CD4-positive, alpha-beta T cell treated with Interleukin-1 beta for 1 hour (primary cell): ENCODE measurements at regions not wholly inside any gene's neighbourhood (a gene's known extent, or its start where the extent isn't known, plus 50 kb on each side); places are given as distances from the start of the nearest gene placed in this dataset.

Experiments used
- DNase-seq, 2 donors: peaks; one replicate each; pipeline ENCODE4 v3.0.0-alpha.2; 2020 to 2022

GRCh38 chr1:112231331-112231730 is 164.7 kb upstream of the CTTNBP2NL start:
- DNase-seq = no peak

DNA sequence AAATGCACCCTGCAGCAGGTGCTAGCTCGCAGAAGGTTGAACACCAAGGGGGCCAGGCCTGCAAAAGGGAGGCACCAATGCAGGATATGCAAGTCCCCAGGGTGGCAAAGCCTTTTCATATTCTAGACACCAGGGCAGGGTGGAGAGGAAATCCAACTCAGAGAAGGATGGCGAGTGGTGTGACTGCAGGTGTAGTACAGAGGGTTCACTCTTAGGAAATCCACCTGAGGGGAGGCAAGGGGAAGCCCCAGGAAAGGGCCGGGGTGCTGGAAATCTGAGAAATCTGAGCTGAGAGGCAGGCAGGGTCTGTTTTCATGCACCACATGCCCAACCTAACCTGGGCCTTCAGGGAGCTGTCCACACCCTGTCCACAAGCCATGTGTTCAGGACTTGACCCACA is 163.2 kb upstream of the CTTNBP2NL start:
- no peak for DNase-seq

DNA sequence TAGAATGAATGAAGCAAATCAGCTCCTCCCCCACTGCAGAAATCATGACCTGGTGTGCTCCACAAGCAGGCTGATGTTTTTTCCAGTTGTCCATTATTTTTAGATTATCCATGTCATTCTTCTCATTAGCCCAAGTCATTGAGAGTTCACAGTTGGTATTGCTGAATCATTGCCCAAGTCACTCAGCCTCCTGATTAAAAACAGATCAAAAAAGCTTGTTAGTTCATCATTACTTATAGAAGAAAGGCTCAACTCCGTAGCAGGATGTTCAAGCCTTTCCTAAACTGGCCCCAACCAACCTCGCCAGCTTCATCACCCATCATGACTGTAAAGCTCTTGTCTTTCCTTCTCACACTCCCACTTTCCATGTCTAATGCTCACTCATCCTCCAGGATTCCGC is 161.3 kb upstream of the CTTNBP2NL start:
- no peak for DNase-seq

- no peak for DNase-seq
Observed at GRCh38 chr1:112237983-112238545, 157.9 kb upstream of the CTTNBP2NL start.

DNA sequence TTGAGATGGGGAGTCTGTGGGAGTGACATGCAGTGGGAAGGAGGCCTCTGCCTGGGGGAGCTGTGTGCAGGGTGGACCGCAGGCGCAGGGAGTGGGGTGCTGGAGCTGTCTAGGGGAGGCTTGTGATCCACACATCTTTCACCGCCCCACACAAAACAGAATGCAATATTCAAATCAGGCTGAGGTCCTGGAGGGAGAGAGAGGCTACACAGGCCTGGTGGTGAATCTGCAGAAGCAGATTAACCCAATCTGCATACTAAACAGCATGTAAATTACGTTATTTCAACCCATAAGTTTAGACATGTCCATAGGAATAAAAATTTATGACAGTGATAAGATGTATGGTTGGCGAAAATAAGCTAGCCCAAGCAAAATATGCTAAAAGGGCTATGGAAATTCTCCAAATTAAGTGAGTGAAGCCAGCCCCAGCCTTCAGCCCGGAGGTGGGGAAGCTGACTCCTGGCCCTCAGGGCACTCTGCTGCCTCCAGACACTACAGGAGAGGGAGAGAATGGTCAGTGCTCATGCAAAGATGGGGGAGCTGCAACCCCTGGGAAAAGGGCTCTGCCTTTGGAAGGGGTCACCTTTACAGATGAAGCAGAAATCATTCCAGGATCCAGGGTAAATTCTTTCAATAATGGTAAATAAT is 156.2 kb upstream of the CTTNBP2NL start:
- DNase-seq = no peak

DNA sequence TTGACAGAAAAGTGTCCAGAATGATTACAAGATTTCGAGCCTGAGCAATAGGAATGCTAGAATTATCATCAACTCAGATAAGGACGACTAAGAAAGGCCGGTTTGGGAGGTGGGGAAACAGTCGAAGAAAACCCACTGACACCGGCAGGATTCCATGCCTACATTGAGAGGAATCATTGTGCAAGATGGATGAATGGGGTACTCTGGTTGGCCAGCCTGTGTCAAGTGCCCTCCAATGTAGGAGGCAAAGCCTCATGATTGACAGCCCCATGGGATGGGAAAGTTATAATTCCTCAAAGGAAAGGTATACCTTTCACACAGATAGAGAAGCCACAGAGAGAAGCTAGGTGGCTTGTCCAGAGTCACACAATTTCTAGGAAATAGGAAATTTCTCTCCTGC is 153.5 kb upstream of the CTTNBP2NL start:
- DNase-seq = no peak

DNA sequence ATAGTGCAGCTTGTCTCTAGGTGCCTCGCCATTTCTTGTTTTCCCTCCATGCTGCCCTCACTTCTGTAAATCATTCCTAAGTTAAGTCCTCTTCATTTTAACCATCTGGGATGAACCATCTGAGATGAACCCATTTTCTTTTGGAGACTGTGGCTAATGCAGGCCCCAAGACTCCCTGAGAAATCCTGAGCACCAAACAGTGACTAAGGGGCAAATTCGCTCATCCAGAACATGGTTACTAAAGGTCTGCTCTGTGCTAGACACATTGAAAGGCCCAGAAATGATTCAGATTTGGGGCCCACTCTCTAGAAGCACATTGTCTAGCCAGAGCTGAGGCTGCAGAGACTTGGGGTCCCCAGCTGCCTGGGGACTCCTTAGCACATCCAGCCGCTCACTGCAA is 151.9 kb upstream of the CTTNBP2NL start:
- no peak for DNase-seq

- DNase-seq = no peak
Observed at GRCh38 chr1:112245114-112245513, 150.9 kb upstream of the CTTNBP2NL start.

DNA sequence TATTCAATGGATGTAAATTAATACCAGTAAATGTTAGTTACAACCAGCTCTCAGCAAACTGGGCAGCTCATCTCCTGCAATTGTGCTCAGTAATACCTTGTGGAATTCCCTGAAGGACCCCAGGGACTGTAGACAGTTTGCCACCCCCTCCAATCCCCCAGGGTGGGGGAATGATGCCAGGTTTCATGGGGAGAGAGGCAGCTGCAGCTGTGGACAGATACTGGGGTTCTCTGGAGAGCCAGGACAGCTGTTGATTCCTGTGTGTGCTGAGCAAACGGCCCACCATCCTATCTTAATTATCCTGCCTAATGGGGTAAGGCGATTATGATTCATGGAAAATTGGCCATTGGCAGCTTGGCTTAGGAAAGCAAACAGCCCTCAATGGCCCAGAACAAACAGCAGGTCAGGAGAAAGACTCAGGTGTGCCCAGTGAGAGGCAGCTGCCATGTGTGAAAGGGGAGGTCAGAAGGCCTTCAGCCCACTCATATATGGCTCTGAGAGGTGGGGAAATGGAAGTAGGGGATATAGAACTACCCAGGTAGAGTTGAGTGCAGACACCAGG is 148.9 kb upstream of the CTTNBP2NL start:
- DNase-seq = no peak

DNA sequence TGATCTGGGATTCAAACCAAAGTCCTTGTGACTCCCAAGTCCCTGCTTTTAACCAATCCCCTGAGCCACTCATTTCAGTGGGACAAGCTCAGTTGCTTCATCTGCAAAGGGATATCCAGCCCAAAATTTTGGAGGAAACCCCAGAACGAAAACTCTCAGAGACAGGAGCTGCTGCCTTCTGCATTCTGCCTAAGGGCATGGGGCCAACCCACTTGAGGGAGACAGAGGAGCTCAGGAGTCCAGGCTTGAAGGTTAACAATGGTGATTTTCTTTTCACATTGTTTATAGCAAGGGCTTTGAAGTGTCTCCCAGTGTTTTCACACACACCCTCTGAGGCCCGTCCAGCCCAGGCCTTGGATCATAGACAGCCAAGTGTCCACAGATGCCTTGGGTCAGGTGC is 148.1 kb upstream of the CTTNBP2NL start:
- DNase-seq = no peak

DNA sequence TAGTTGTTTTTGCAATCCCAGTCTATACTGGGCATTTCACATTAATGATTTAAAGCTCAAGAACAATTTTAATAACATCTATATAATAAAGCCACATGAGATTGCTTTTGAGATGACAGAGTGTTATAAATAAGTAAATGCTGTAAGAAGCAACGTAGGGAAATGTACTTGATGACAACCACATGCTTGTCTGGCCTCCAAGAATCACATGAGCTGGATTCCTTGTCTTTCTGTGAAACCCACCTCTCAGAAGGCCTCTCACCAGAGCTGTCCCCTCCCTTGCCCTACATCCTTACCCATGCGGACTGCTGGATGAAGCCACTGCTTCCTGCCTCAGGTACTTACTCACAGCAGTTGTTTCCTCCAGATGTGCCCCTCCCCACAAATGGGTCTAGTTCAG is 145.1 kb upstream of the CTTNBP2NL start:
- DNase-seq = no peak

DNA sequence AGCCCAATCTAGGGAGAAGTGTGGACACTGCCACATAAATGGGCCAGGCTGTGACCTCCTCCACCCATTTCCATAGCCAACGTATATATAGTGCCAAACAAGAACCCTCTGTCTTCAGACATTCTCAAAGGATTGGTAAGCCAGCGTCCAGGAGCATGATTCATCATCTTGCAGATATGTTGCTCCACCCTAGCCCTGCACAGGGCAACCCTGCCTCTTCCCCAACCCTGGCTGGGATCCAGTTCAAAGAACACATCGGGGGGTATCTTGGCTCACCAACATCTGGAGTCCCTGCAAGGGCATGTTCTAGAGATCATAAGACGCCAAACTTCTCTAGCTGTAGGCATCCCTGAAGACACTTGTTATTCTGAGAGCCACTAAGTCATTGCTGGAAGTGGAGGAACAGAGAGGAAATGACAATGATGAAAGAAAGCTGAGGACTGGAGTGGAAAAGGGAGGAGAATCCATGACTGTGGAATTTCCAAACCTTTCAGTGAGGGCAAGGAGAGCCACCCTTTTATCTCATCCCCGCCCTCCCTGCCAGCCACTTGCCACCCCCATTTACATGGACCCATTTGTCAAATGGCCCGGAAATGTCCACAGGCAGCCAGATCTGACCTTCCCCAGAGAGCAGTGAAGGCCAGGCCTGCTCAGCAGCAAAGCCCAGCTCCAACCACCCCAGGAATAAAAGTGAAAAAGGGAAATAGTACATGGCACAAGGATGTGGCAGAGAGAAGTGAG is 144.1 kb upstream of the CTTNBP2NL start:
- no peak for DNase-seq

DNA sequence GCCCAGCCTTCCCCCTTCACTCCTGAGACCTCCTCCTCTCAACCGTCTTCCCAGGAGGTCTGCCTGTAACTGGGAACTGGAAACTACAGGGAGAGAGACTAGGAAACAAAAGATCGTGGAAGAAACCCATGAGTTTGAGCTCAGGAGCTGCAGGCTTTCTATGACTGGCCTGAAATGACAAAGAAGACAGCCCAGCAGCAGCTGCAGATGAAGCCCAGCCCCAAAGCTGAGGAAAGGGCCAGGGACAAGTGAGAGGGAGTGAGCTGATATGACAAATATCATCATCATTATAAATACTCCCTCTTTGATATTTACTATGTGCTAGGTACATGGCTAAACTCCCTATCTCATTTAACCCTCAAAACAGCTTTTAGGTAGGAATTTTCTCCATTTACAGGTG is 142.6 kb upstream of the CTTNBP2NL start:
- no peak for DNase-seq

GRCh38 chr1:112255080-112255479 is 140.9 kb upstream of the CTTNBP2NL start:
- no peak for DNase-seq

GRCh38 chr1:112256411-112256810 is 139.6 kb upstream of the CTTNBP2NL start:
- DNase-seq = no peak

DNA sequence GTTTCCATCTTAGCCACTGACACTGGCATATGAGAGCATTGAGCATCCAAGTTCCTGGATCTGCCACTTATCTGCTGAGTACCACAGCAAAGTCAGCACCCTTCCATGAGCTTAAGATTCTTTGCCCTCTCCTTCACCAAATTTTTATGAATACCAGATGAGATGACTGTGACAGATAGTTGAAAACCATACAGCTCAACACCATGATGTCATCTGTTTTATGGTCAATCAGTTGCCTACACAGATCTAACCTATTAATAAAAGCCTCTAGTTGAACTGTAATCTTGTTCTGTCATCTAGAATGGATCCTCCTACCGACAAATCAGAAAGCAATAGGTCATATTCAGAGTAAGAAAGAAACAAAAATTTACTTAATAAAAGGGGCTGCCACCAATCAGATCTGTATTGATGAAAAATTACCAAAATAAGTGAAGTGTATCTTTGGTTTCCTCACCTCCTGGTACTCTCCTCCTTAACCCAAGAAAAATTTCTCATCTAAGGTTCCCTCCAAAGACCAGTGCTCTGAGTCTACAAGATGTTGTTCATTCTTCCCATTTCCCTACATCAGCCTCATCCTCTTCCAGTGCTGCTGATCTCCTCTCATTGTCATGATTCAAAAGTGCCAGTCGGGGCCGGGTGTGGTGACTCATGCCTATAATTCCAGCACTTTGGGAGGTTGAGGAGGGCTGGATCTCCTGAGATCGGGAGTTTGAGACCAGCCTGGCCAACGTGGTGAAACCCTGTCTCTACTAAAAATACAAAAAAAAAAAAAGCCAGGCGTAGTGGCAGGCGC is 138.8 kb upstream of the CTTNBP2NL start:
- no peak for DNase-seq

GRCh38 chr1:112260699-112261098 is 135.3 kb upstream of the CTTNBP2NL start:
- no peak for DNase-seq

DNA sequence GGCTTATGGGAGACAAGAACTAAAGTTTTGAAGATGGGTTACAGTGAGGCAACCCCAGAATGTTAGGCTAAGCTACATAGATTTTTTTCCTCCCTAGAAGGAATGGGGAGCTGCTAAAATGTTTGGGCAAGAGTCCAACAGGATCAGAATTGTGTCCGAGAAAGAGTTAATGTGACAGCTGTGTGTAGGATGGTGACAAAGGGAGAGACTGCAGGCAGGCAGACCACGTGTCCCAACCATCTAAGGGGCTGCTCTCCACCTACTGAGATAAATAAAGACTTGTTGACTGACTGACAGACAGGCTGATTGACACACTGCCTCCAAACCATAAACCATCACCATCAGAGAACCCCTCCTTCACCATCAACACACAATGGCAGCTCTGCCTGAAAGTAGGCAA is 133.7 kb upstream of the CTTNBP2NL start:
- no peak for DNase-seq

DNA sequence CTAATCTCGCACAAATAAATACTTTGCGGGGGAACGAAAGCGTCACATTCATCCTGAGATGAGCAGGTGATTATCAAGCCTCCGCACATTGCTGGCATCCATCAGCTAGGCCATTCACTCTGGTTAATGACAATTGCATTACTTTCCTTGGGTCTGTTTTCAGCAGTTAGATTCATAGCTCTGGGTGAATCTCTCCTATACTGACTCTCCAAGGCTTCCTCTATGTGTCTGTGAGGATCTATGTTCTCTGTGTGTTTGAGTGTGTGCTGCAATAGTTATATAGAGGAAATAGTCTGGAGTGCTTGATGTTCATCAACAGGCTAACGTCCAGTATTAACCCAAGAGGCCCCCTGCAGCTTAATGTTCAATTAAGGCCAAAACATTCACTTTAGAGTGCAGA is 133.0 kb upstream of the CTTNBP2NL start:
- no peak for DNase-seq

- no peak for DNase-seq
Observed at GRCh38 chr1:112263453-112263852, 132.6 kb upstream of the CTTNBP2NL start.

GRCh38 chr1:112264010-112264409 is 132.0 kb upstream of the CTTNBP2NL start:
- no peak for DNase-seq

DNA sequence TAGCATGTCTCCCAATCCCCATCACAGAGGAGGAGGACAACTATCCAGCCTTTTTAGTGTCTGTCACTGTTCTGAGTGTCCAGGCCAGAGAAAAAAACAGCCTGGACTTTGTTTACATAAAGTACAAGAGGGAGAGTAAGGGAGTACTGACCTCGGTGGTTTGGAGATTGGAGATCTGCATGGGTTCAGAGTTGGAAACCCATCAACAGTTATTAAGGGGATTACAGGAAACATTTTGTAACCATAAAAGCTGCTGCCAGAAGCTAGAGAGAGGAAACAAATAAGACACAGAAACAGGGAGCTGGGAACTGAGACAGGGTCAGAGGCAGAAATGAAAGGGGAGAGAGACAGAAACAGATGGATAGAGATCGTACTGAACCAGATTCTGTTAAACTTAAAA is 131.5 kb upstream of the CTTNBP2NL start:
- DNase-seq = no peak

- DNase-seq = no peak
Observed at GRCh38 chr1:112265931-112266330, 130.1 kb upstream of the CTTNBP2NL start.
